IPS-18c (cell line): ENCODE measurements at regions not wholly inside any gene's neighbourhood (a gene's known extent, or its start where the extent isn't known, plus 50 kb on each side); places are given as distances from the start of the nearest gene placed in this dataset.

Source experiments
- H3K4me3 ChIP-seq: 2 replicates; pipeline ENCODE4 v1.7.0; 2013; ENCODE audit warnings: low read depth, mild to moderate bottlenecking, low read length, moderate library complexity; ENCODE audit not compliant: insufficient read depth
- H3K9me3 ChIP-seq: one replicate; pipeline ENCODE4 v1.6.1; 2013; ENCODE audit warnings: mild to moderate bottlenecking, low read length, moderate library complexity; ENCODE audit not compliant: control insufficient read depth, insufficient read depth

DNA sequence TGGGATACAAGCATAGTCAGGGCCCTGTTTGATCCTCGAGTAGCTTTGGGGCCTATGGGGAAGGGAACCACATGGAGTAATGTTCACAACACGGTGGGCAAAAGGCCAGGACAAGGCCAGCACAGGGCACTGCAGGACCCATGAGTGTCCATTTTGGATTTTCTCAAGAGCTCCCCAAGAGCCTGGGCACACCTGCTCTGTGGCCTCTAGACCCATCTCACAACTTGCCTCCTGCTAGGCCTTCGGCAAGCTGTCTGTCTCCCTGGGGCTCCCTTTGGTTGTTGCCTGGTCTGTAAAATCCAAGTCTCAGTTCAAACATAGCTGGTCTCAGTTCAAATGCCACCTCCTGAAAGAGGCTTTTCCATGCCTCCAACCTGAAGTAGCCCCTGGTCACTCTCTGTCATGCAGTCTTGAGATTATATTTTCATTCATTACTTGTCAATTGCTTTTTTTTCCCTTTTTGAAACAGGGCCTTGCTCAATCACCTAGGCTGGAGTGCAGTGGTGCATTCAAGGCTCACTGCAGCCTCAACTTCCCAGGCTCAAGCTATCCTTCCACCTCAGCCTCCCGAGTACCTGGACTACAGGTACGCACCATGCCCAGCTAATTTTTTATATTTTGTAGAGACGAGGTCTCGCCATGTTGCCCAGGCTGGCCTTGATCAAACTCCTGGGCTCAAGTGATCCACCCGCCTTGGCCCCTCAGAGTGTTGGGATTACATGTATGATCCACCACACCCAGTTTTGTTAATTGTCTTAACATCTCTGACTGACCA, 107.4 kb downstream of the MATN1 start:
- Histone ChIP-seq H3K4me3 (no peak overlapping the region), H3K9me3 (no peaks in the 10 kb centered on the region)

DNA sequence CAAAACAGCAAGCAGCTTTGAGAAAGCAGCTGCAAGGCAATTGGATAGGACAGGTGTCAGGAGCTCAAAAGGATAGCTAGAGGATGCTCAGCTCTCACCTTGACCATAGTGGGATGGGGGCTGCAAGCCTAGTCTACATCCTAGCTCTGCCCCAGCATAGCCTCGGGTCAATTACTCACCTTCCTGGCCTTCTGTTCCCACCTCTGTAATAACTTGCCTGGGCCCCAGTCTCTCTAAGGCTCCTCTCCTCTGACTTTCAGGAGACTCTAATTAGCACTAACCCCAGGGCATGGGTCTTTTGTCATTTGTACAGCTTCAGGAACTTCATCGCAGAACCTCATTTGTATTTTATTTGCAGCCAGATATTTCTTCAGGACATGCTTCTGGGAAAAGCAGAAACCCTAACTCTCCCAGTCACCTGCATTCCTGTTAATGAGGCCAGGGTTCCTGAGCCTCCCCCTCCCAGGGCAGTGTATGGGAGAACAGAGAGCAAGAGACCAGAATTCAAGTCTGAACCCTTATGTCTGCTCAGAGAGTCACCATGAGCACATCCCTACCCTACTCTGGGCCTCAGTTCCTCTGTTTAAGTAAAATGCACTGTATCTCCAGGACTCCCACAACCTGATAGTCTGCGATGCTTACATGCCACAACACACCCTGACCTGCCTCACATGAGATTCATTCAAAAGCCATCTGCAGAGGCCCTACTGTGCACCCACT, 108.1 kb downstream of the MATN1 start:
- no peaks in the 10 kb centered on the region for H3K9me3 ChIP-seq
- H3K4me3 ChIP-seq = no peak overlapping the region

DNA sequence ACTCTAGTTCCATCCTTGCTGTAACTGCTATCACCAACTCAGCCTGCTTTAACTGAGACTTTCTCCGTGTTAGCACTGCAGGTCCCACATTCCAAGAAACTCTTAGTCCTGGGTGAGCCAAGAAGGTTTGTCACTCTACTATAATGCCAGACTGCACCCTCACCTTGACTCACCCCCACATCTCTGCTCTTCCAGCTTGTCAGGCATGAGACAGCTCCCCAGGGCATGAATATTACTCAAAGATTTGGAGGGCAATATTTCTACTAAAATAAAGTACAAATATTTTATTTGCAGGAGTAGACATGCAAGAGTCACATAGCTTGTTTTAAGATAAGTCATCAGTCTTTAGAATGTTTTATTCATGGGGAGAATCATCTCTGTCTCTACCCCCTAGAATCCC, 110.2 kb downstream of the MATN1 start:
- no peaks in the 10 kb centered on the region for H3K9me3 ChIP-seq

DNA sequence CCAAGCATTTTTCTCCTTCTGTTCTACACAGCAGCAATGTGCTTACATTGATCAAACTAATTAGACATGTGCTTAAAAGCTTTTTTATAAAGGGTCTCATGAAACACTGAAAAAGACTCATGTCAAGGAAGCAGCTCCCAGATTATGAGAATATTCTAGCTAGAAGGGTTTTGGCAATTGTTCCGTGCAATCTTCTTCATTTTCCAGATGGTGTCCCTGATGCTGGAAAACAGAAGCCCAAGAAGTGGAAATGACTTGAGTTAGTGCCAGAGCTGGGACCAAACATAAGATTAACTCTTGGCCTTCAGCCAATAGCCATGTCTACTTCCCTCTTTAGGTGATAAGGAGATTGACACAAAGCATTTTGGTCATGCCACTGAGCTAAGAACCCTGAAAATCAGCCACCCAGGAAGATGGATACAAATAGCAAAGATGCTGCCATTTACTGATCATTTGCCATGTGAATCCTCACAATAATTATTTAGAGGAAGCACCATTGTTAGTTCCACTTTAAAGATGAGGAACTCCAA, 110.8 kb downstream of the MATN1 start:
- H3K9me3 ChIP-seq = no peaks in the 10 kb centered on the region
- no peak overlapping the region for H3K4me3 ChIP-seq

More for the DNA sequence above, 110.2 kb downstream of the MATN1 start:
- no peak overlapping the region for H3K4me3 ChIP-seq

DNA sequence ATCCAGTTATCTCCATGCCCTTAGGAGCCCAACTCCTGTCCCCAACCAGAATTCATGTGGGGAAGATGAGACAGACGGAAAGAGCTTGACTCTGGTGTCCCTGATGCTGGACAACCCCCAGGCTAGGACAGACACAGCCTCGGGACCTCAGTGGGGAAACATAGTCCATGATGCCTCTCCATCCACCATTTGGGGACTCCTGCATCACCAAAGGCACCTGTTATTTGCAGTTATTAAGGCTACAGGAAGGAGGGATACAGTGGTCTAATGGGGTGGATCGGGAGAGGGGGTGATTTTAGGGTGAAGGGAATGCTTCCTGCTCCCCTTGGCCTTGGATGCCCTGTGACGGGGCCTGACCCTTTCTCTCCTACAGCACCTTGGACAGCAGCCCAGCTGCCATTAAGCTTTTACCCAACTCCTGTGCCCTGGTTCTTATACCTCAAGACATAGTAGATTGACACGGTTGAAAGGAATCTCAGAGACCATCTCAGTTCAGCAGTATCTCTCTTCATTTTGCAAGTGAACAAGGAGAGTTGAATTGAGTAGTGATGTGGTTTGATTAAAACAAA, 111.6 kb downstream of the MATN1 start:
- no peak overlapping the region for H3K4me3 ChIP-seq
- H3K9me3 ChIP-seq = no peaks in the 10 kb centered on the region

DNA sequence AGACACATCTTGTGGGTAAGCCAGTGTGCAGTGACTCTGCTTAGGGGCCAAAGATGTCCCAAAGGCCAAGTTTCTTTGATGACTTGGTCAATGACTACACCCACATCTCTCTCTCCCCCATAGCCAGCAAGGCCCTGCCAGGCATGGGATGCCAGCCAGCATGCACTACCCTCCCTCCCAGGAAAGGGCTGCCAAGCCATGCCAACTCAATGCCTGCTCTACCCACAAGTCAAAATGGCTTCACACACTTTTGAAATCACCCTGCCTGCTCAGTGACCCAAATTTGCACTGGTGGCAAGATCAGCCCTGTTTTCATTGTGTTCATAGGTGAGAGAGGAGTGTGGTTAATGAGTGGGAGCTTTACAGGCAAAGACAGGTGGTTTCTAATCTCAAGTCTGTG, 112.5 kb downstream of the MATN1 start:
- Histone ChIP-seq H3K9me3 (no peaks in the 10 kb centered on the region), H3K4me3 (no peak overlapping the region)

DNA sequence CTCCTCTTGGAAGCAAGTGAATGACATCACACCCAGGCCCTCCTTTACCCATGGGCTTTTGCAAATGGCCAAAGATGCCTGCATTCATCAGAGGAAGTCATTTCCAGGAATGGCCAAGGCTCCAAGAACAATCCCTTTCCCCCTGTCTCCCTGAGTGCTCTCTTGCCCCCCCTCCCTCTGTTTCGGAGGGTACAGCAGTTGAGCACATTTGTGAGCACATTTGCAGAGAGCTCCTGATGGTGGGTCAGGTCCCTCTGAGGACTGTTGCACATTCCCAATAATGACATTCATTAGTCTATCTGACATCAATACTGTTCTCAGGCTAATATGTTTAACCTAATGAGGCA, 113.4 kb downstream of the MATN1 start:
- no peaks in the 10 kb centered on the region for H3K9me3 ChIP-seq
- H3K4me3 ChIP-seq = no peak overlapping the region

DNA sequence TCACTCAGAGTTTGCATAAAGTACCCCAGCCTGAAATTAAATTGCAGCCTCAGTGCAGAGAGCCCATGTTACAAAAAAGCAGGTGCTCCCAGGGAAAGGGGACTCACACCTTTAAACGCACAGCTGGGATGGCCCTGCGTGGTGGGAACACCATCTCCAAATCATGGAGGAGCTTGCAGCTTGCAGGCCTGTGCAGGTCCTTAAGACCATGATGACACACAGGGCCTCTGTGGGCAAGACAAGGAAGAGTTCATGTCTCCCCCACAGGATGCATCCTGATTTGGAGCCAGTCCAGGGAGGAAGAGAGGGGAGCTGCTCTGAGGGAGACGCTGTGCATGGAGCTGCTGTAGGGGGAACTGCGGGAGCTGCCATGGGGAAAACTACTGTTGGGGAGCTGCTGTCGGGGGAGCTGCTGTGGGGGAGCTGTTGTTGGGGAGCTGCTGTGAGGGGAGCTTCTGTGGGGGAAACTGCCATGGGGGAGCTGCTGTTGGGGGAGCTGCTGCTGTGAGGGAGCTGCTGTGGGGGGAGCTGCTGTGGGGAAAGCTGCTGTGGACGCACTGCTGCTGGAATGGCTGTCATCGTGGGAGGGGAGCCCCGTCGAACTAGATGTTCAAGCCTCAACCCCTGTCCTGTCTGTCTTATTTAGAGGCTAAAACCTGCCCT, 113.9 kb downstream of the MATN1 start:
- H3K4me3 ChIP-seq = no peak overlapping the region
- no peaks in the 10 kb centered on the region for H3K9me3 ChIP-seq

DNA sequence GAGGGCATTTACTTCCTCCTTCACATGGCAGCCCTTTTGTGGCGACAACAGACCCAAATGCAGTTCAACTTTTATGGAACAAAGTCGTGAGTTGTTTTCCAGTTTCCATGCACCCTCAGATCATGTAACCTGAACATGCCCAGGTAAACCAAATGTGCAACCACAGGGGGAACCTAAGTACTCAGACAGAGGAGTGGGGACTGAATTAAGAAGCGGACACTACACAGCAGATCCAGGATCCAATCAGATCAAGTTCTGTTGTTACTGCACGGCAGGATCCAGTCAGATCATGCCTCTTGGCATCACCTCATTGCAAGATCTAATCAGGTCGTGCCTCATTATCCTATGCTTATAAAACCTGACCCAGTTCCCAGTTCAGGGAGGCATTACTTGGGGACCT, 115.7 kb downstream of the MATN1 start:
- Histone ChIP-seq H3K4me3 (no peak overlapping the region), H3K9me3 (no peaks in the 10 kb centered on the region)

DNA sequence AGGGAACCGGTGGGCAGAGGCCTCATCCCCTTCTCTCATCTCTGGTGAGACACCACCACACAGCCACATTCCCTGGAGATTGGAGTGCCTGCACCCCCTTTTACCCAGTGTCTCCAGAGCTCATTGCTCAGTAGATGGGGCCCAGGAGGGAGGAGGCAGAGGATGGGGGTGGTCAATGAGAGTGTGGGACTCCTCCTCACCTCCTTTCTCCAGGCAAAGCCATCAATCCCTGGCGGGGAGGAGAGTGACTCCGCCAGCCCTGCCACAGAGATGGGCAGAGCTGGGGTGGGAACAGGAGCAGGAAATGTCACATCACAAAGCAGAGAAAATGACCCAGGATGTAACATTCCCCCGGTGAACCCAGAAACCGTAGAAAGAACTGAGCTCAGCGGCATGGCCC, 117.2 kb downstream of the MATN1 start:
- no peaks in the 10 kb centered on the region for H3K9me3 ChIP-seq
- no peak overlapping the region for H3K4me3 ChIP-seq

DNA sequence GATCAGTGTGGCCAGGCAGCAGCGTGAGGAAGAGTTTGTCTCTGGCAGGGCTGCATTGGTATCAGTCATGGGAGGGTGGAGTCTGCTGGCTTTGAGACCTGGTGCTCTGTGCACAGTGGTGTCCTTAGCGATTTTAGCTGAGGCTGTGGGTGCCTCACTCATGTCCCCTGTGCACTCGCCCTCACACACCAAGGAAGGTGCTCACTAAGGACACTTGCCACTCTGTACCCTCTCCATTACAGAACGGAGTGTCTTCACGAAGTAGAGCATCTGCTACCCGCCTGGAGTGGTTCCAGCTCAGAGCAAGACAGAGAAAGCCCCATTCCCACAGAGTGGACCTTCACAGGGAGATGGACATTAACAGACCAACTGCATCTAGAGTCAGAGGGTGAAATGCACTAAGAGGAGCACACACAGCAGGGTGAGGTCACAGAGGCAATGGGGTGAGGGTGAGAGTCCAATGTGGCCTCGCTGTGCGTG, 117.9 kb downstream of the MATN1 start:
- H3K9me3 ChIP-seq = no peaks in the 10 kb centered on the region
- no peak overlapping the region for H3K4me3 ChIP-seq

DNA sequence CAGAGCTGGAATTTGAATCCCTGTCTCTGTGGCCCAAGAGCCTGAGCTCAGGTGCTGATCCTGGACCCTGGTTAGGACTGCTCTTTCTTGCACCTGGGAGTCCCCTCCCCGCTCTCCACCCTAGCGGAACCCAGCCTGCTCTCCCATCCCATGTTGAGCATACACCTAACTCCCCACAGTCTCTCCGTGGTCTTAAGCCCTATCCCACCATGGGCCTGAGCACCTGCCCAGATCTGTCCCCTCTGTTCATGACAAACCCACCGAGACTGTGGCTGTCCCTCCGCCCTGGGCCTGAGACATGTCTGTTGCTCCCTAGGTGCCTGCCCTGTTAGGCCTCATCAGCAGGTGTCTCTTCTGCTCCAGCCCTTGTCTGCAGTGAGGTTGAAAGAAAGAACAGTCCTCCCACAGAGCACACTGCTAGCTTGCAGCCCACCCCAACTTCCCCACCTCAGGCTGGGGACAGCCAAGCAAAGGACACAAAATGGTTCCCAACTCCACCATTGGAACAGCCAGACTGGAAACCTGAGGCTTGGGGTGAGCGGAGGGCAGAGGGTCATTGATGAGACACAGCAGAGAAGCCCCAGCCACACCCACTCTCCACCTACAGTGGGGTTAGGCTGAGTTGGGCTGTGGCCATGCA, 118.5 kb downstream of the MATN1 start:
- Histone ChIP-seq H3K4me3 (no peak overlapping the region), H3K9me3 (no peaks in the 10 kb centered on the region)

DNA sequence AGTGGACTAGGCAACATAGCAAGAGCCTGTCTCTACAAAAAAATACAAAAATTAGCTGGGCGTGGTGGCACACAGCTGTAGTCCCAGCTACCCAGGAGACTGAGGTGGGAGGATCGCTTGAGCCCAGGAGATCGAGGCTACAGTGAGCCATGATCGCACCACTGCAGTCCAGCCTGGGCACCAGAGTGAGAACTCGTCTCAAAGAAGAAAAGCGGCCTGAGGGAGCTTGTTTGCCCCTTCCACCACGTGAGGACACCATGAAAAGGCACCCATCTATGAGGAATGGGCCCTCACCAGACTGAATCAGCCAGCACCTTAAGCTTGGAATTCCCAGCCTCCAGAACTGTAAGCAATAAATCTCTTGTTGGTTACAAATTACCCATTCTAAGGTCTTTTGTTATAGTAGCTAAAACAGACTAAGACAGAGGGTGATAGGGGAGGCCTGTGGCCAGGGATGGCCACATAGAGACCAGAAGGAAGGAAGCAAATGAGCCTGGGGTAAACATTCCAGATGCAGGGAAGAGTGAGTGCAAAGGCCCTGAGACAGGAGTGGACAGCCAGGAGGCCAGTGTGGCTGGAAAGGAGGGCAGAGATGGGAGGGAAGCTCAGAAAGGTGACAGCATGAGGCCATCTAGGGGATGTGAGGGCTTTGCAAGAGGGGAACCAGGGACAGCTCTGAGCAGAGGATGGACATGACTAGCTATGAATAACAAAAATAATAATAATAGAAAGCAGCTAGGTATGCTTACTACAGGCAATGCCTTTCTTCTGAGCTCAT, 120.1 kb downstream of the MATN1 start:
- no peaks in the 10 kb centered on the region for H3K9me3 ChIP-seq
- H3K4me3 ChIP-seq = no peak overlapping the region

DNA sequence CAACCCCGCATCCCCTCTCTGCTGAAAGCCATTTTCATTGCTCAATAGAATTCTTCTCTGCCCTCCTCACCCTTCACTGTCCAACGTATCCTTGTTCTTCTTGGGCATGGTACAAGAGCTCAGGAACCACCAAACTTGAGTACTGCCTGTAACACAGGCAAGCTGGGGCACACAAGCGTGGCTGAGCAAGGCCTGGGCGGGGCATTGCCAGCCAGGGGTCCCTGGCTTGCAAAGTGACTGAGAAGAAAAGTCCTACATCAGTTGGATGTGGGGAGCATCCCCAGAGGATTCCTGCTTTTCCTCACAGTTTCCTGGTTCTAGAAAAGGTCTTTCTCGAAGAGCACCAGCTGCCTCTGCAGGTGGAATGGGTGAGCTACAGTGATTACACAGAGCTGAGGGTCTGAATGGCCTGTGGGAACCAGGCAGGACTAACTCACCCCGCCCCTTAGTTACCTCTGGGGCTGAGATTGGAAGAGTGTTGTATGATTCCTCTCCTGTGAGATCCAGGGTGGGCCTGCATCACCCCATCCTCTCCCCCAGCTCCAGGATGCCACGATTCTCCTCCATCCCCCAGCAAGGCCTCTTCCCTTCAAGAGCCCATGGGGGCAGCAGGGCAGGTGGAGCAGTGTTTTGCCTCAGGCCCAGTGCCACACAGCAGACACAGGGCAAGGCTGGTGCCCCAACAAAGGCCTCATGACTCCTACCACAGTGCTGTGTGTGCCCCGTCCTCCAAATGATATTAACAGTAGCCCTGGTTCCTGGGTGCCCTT, 121.9 kb downstream of the MATN1 start:
- Histone ChIP-seq H3K4me3 (no peak overlapping the region), H3K9me3 (no peaks in the 10 kb centered on the region)

DNA sequence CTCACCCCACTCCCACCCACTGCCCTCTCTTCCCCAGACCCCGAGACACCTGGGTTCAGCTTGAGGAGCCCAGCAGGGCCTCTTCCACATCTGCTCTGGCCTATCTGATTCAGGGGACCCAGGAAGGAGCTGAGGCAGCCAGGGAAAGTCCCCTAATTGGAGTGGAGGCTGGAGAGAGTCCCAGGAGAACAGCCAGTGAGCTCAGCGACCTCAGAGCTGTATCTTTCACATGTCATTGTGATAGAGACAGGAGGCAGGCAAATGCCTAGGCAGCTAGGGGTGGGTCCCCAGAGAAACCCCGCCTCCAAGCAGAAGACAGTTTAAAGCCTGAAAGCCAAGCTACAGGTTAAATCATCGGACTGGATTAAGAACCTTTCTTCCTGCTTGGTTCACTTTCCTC, 122.7 kb downstream of the MATN1 start:
- Histone ChIP-seq H3K9me3 (no peaks in the 10 kb centered on the region), H3K4me3 (no peak overlapping the region)

DNA sequence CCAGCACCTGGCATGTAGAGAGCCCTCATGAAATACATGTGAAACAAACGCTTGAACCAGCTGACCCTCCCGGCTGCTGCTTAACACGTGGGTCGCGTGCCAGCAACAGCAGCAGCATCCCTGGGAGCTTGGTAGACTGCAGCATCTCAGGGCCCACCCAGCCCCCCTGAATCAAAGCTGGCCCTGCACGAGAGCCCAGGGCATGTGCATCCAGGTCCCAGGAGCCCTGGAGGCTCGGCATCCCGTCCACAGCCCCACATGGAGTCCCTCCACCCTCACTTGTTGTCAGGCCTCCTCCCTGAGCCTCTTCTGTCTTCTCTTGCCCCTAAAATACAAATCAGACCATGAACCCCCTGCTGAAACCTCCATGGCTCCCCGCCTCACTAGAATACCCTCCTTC, 123.1 kb downstream of the MATN1 start:
- no peak overlapping the region for H3K4me3 ChIP-seq
- no peaks in the 10 kb centered on the region for H3K9me3 ChIP-seq
